NCI-H345 treated with DMSO at 0.1 percent for 48 hours (cell line): ENCODE measurements at regions not wholly inside any gene's neighbourhood (a gene's known extent, or its start where the extent isn't known, plus 50 kb on each side); places are given as distances from the start of the nearest gene placed in this dataset.
"Not testable (repeated sequence)": the region's sequence is repeated elsewhere in the genome, so short reads cannot be mapped to it uniquely, and the experiment has no call there.

ENCODE experiments used
- DNase-seq: peaks from one replicate; lab custom pipeline; 2025; ENCODE audit not compliant: unreplicated experiment; lab: John Stamatoyannopoulos, UW

- DNase-seq: no peak
Measured at GRCh38 chr10:4639960-4640359, 186.0 kb upstream of the AKR1E2 start.

- DNase-seq: no peak
Measured at GRCh38 chr10:4638099-4638498, 187.9 kb upstream of the AKR1E2 start.

GRCh38 chr10:4637657-4638056 lies 188.3 kb upstream of the AKR1E2 start:
- DNase-seq: no peak

GRCh38 chr10:4635883-4636282 lies 190.1 kb upstream of the AKR1E2 start:
- no peak for DNase-seq

GRCh38 chr10:4635388-4635787 lies 190.6 kb upstream of the AKR1E2 start:
- DNase-seq: no peak

- no peak for DNase-seq
Measured at GRCh38 chr10:4633776-4634175, 192.2 kb upstream of the AKR1E2 start.

- no peak for DNase-seq
Measured at GRCh38 chr10:4633186-4633585, 192.8 kb upstream of the AKR1E2 start.

- no peak for DNase-seq
Measured at GRCh38 chr10:4632757-4633156, 193.2 kb upstream of the AKR1E2 start.

- no peak for DNase-seq
Measured at GRCh38 chr10:4626919-4627318, 199.1 kb upstream of the AKR1E2 start.

GRCh38 chr10:4623757-4624420 lies 202.1 kb upstream of the AKR1E2 start:
- DNase-seq: no peak

- DNase-seq: no peak
Measured at GRCh38 chr10:4623200-4623599, 202.8 kb upstream of the AKR1E2 start.

- DNase-seq: no peak
Measured at GRCh38 chr10:4622384-4622783, 203.6 kb upstream of the AKR1E2 start.

GRCh38 chr10:4617589-4617988 lies 208.4 kb upstream of the AKR1E2 start:
- DNase-seq: no peak

GRCh38 chr10:4615042-4615441 lies 211.0 kb upstream of the AKR1E2 start:
- no peak for DNase-seq

- DNase-seq: no peak
Measured at GRCh38 chr10:4609251-4609650, 216.8 kb upstream of the AKR1E2 start.

GRCh38 chr10:4607681-4608080 lies 218.3 kb upstream of the AKR1E2 start:
- no peak for DNase-seq

GRCh38 chr10:4606856-4607636 lies 219.0 kb upstream of the AKR1E2 start:
- no peak for DNase-seq

- DNase-seq: no peak
Measured at GRCh38 chr10:4602764-4603491, 223.1 kb upstream of the AKR1E2 start.

- DNase-seq: no peak
Measured at GRCh38 chr10:4599471-4599870, 226.5 kb upstream of the AKR1E2 start.

- DNase-seq: not testable (repeated sequence)
Measured at GRCh38 chr10:4597898-4598297, 228.1 kb upstream of the AKR1E2 start.

- DNase-seq: no peak
Measured at GRCh38 chr10:4596951-4597350, 229.1 kb upstream of the AKR1E2 start.

- DNase-seq: no peak
Measured at GRCh38 chr10:4595719-4596319, 230.2 kb upstream of the AKR1E2 start.
